K562 (cell line): ENCODE measurements at regions not wholly inside any gene's neighbourhood (a gene's known extent, or its start where the extent isn't known, plus 50 kb on each side); places are given as distances from the start of the nearest gene placed in this dataset.

Source experiments
- GABPA ChIP-seq: fragments of 200-800 bp; sonication (Bioruptor generic); conservative IDR thresholded peaks from 2 replicates; pipeline ENCODE4 v1.6.1; 2016; ENCODE audit warnings: low read depth, missing genetic modification characterization, missing compliant biosample characterization
- SOX6 ChIP-seq: fragments of 450-650 bp; IDR thresholded peaks from 2 replicates; pipeline ENCODE4 v1.6.1; 2014; ENCODE audit warnings: mild to moderate bottlenecking
- ZNF274 ChIP-seq: IDR thresholded peaks from 2 replicates; pipeline ENCODE4 v1.6.1; 2011; ENCODE audit warnings: low read depth, mild to moderate bottlenecking, low read length, moderate library complexity, borderline replicate concordance
- TF ChIP-seq, protein P1 (sequence below): fragments of 450-650 bp; IDR thresholded peaks from 2 replicates; pipeline ENCODE4 v1.6.1; 2016; ENCODE audit warnings: mild to moderate bottlenecking, moderate library complexity
- TF ChIP-seq, protein P2 (sequence below), 2 experiments: IDR thresholded peaks in 1 of 2; conservative IDR thresholded peaks in 1 of 2; 2 replicates each; pipeline ENCODE4 v1.6.1; 2016; ENCODE audit warnings: low read depth in 2 of 2, mild to moderate bottlenecking in 1 of 2, missing compliant biosample characterization in 1 of 2, missing genetic modification characterization in 1 of 2, moderate library complexity in 1 of 2
- TF ChIP-seq, protein P3 (sequence below): fragments of 450-650 bp; IDR thresholded peaks from 2 replicates; pipeline ENCODE4 v1.6.1; 2017; ENCODE audit warnings: antibody characterized with exemption, mild to moderate bottlenecking

DNA sequence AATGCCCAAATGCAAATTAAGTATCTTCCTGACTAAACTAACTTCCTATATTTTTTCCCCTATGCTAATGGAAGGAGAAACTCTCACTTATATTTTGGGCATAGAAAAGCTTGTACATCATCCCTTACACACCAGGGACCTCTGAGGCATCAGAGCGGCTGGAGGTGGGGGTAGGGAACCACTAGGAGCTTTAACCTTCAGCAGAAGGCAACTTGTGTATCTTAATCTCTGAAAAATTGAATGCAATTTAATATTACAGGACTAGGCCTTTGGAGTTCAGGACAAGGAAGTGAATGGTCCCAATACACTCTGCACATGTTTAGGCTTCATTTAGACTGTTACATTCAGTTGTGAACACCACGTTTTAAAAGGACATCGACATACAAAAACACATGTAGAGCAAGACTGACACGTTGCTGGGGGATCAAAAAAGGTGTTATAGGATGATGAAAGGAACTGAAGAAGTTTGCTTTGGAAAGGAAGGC lies 85.9 kb downstream of the NAV1 start (continued):
- TF ChIP-seq, protein P1, sequence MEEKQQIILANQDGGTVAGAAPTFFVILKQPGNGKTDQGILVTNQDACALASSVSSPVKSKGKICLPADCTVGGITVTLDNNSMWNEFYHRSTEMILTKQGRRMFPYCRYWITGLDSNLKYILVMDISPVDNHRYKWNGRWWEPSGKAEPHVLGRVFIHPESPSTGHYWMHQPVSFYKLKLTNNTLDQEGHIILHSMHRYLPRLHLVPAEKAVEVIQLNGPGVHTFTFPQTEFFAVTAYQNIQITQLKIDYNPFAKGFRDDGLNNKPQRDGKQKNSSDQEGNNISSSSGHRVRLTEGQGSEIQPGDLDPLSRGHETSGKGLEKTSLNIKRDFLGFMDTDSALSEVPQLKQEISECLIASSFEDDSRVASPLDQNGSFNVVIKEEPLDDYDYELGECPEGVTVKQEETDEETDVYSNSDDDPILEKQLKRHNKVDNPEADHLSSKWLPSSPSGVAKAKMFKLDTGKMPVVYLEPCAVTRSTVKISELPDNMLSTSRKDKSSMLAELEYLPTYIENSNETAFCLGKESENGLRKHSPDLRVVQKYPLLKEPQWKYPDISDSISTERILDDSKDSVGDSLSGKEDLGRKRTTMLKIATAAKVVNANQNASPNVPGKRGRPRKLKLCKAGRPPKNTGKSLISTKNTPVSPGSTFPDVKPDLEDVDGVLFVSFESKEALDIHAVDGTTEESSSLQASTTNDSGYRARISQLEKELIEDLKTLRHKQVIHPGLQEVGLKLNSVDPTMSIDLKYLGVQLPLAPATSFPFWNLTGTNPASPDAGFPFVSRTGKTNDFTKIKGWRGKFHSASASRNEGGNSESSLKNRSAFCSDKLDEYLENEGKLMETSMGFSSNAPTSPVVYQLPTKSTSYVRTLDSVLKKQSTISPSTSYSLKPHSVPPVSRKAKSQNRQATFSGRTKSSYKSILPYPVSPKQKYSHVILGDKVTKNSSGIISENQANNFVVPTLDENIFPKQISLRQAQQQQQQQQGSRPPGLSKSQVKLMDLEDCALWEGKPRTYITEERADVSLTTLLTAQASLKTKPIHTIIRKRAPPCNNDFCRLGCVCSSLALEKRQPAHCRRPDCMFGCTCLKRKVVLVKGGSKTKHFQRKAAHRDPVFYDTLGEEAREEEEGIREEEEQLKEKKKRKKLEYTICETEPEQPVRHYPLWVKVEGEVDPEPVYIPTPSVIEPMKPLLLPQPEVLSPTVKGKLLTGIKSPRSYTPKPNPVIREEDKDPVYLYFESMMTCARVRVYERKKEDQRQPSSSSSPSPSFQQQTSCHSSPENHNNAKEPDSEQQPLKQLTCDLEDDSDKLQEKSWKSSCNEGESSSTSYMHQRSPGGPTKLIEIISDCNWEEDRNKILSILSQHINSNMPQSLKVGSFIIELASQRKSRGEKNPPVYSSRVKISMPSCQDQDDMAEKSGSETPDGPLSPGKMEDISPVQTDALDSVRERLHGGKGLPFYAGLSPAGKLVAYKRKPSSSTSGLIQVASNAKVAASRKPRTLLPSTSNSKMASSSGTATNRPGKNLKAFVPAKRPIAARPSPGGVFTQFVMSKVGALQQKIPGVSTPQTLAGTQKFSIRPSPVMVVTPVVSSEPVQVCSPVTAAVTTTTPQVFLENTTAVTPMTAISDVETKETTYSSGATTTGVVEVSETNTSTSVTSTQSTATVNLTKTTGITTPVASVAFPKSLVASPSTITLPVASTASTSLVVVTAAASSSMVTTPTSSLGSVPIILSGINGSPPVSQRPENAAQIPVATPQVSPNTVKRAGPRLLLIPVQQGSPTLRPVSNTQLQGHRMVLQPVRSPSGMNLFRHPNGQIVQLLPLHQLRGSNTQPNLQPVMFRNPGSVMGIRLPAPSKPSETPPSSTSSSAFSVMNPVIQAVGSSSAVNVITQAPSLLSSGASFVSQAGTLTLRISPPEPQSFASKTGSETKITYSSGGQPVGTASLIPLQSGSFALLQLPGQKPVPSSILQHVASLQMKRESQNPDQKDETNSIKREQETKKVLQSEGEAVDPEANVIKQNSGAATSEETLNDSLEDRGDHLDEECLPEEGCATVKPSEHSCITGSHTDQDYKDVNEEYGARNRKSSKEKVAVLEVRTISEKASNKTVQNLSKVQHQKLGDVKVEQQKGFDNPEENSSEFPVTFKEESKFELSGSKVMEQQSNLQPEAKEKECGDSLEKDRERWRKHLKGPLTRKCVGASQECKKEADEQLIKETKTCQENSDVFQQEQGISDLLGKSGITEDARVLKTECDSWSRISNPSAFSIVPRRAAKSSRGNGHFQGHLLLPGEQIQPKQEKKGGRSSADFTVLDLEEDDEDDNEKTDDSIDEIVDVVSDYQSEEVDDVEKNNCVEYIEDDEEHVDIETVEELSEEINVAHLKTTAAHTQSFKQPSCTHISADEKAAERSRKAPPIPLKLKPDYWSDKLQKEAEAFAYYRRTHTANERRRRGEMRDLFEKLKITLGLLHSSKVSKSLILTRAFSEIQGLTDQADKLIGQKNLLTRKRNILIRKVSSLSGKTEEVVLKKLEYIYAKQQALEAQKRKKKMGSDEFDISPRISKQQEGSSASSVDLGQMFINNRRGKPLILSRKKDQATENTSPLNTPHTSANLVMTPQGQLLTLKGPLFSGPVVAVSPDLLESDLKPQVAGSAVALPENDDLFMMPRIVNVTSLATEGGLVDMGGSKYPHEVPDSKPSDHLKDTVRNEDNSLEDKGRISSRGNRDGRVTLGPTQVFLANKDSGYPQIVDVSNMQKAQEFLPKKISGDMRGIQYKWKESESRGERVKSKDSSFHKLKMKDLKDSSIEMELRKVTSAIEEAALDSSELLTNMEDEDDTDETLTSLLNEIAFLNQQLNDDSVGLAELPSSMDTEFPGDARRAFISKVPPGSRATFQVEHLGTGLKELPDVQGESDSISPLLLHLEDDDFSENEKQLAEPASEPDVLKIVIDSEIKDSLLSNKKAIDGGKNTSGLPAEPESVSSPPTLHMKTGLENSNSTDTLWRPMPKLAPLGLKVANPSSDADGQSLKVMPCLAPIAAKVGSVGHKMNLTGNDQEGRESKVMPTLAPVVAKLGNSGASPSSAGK, result peak; percentile 87
- TF ChIP-seq, protein P2, sequence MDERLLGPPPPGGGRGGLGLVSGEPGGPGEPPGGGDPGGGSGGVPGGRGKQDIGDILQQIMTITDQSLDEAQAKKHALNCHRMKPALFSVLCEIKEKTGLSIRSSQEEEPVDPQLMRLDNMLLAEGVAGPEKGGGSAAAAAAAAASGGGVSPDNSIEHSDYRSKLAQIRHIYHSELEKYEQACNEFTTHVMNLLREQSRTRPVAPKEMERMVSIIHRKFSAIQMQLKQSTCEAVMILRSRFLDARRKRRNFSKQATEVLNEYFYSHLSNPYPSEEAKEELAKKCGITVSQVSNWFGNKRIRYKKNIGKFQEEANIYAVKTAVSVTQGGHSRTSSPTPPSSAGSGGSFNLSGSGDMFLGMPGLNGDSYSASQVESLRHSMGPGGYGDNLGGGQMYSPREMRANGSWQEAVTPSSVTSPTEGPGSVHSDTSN (CRISPR knock-in tag; IDR thresholded peaks at IDR 0.05; ENCODE audit: low read depth), result no peak
- TF ChIP-seq, protein P2 (tag; conservative IDR thresholded peaks at IDR 0.05; ENCODE audit: low read depth), result no peak
- TF ChIP-seq GABPA (tag) (no peak), ZNF274 (no peak), SOX6 (no peak)
- TF ChIP-seq, protein P3, sequence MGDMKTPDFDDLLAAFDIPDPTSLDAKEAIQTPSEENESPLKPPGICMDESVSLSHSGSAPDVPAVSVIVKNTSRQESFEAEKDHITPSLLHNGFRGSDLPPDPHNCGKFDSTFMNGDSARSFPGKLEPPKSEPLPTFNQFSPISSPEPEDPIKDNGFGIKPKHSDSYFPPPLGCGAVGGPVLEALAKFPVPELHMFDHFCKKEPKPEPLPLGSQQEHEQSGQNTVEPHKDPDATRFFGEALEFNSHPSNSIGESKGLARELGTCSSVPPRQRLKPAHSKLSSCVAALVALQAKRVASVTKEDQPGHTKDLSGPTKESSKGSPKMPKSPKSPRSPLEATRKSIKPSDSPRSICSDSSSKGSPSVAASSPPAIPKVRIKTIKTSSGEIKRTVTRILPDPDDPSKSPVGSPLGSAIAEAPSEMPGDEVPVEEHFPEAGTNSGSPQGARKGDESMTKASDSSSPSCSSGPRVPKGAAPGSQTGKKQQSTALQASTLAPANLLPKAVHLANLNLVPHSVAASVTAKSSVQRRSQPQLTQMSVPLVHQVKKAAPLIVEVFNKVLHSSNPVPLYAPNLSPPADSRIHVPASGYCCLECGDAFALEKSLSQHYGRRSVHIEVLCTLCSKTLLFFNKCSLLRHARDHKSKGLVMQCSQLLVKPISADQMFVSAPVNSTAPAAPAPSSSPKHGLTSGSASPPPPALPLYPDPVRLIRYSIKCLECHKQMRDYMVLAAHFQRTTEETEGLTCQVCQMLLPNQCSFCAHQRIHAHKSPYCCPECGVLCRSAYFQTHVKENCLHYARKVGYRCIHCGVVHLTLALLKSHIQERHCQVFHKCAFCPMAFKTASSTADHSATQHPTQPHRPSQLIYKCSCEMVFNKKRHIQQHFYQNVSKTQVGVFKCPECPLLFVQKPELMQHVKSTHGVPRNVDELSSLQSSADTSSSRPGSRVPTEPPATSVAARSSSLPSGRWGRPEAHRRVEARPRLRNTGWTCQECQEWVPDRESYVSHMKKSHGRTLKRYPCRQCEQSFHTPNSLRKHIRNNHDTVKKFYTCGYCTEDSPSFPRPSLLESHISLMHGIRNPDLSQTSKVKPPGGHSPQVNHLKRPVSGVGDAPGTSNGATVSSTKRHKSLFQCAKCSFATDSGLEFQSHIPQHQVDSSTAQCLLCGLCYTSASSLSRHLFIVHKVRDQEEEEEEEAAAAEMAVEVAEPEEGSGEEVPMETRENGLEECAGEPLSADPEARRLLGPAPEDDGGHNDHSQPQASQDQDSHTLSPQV, result peak; percentile 42; the same call in 1 of the 2 replicates
